ENCODE measurements at regions not wholly inside any gene's neighbourhood (a gene's known extent, or its start where the extent isn't known, plus 50 kb on each side); places are given as distances from the start of the nearest gene placed in this dataset.
"Not testable (repeated sequence)": the region's sequence is repeated elsewhere in the genome, so short reads cannot be mapped to it uniquely, and the experiment has no call there.

DNA sequence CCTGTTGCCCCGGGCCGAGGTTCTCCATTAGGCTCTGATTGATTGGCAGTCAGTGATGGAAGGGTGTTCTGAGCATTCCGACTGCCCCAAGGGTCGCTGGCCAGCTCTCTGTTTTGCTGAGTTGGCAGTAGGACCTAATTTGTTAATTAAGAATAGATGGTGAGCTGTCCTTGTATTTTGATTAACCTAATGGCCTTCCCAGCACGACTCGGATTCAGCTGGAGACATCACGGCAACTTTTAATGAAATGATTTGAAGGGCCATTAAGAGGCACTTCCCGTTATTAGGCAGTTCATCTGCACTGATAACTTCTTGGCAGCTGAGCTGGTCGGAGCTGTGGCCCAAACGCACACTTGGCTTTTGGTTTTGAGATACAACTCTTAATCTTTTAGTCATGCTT is 74.2 kb downstream of the HAPSTR1 start:
- DNase-seq (ENCODE audit: insufficient read length) (no peak), FAIRE-seq (no peak)
- no peak for TF ChIP-seq TAF1 (IDR thresholded peaks at IDR 0.05; ENCODE audit: borderline replicate concordance, low read depth, low read length)
- no peak for TF ChIP-seq POLR2AphosphoS5 (IDR thresholded peaks at IDR 0.05; ENCODE audit: low read depth, low read length)
- TF ChIP-seq POLR2A (IDR thresholded peaks at IDR 0.05; ENCODE audit: low read depth, low read length), result no peak

GRCh38 chr16:9166326-9166993 is 75.0 kb downstream of the HAPSTR1 start:
- DNase-seq (ENCODE audit: insufficient read length); FAIRE-seq: not testable (repeated sequence)

DNA sequence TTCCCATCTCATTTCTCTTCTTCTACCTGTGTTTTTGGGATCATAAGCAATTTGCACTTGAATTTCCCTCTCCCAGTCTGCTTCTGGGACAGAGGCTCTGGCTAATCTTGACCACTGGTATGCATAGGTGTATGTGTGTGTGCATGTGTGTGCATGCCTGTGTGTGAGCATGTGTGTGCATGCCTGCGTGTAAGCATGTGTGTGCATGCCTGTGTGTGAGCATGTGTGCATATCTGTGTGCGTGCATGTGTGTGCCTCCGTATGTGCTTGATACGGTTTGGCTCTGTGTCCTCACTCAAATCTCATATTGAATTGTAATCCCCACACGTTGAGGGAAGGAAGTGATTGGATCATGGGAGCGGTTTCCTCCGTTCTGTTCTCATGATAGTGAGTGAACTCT is 77.7 kb downstream of the HAPSTR1 start:
- DNase-seq (ENCODE audit: insufficient read length), result no peak
- FAIRE-seq, result no peak
- TF ChIP-seq POLR2AphosphoS5 (IDR thresholded peaks at IDR 0.05; ENCODE audit: low read depth, low read length), result no peak
- TF ChIP-seq TAF1 (IDR thresholded peaks at IDR 0.05; ENCODE audit: borderline replicate concordance, low read depth, low read length), result no peak
- no peak for TF ChIP-seq POLR2A (IDR thresholded peaks at IDR 0.05; ENCODE audit: low read depth, low read length)

GRCh38 chr16:9170470-9170869 is 79.0 kb downstream of the HAPSTR1 start:
- DNase-seq (ENCODE audit: insufficient read length) (no peak), FAIRE-seq (no peak)
- no peak for TF ChIP-seq TAF1 (IDR thresholded peaks at IDR 0.05; ENCODE audit: borderline replicate concordance, low read depth, low read length)
- TF ChIP-seq POLR2AphosphoS5 (IDR thresholded peaks at IDR 0.05; ENCODE audit: low read depth, low read length), result no peak
- no peak for TF ChIP-seq POLR2A (IDR thresholded peaks at IDR 0.05; ENCODE audit: low read depth, low read length)

DNA sequence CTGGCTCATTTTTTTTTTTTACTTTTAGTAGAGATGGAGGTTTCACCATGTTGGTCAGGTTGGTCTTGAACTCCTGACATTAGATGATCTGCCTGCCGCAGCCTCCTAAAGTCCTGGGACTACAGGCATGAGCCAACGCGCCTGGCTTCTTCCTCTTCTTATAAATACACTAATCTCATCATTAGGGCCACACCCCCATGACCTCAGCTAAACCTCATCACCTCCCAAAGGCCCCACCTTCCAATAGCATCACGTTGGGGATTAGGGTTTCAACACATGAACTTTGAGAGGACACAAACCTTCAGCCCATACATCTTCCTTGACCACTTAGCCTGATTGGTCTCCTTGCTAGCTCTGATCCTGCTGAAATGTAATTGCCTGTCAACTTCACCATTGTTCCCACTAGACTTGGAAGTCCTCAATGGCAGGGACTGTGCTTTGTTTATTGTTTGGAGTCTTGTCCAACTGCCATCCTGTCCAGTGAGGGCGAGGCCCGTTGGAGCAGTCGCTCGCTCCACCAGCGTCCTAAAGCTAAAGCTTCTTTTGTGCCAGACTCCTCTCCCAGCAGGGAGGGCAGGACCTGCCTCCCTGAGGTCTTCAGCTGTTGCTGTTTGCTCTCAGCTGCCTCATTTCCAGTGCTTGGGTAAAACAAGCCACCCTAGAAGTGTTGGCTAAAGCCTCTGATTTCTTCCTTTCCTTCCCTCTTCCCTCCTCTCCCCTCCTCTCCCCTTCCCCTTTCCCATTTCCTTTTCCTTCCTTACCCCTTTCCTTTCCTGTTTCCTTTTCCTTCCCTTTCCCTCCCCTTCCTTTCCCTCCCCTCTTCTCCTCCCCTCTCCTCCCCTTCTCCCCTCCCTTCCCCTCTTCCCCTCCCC is 85.3 kb downstream of the HAPSTR1 start:
- DNase-seq (ENCODE audit: insufficient read length) (no peak), FAIRE-seq (no peak)
- TF ChIP-seq POLR2AphosphoS5 (IDR thresholded peaks at IDR 0.05; ENCODE audit: low read depth, low read length) (no peak), POLR2A (IDR thresholded peaks at IDR 0.05; ENCODE audit: low read depth, low read length) (no peak), TAF1 (IDR thresholded peaks at IDR 0.05; ENCODE audit: borderline replicate concordance, low read depth, low read length) (no peak)

GRCh38 chr16:9177861-9178260 is 86.4 kb downstream of the HAPSTR1 start:
- DNase-seq (ENCODE audit: insufficient read length), result no peak
- TF ChIP-seq POLR2AphosphoS5 (IDR thresholded peaks at IDR 0.05; ENCODE audit: low read depth, low read length) (no peak), POLR2A (IDR thresholded peaks at IDR 0.05; ENCODE audit: low read depth, low read length) (no peak), TAF1 (IDR thresholded peaks at IDR 0.05; ENCODE audit: borderline replicate concordance, low read depth, low read length) (no peak)
- FAIRE-seq, result no peak

GRCh38 chr16:9183682-9184353 is 92.4 kb downstream of the HAPSTR1 start:
- FAIRE-seq (no peak), DNase-seq (ENCODE audit: insufficient read length) (no peak)
- TF ChIP-seq TAF1 (IDR thresholded peaks at IDR 0.05; ENCODE audit: borderline replicate concordance, low read depth, low read length) (no peak), POLR2A (IDR thresholded peaks at IDR 0.05; ENCODE audit: low read depth, low read length) (no peak), POLR2AphosphoS5 (IDR thresholded peaks at IDR 0.05; ENCODE audit: low read depth, low read length) (no peak)

DNA sequence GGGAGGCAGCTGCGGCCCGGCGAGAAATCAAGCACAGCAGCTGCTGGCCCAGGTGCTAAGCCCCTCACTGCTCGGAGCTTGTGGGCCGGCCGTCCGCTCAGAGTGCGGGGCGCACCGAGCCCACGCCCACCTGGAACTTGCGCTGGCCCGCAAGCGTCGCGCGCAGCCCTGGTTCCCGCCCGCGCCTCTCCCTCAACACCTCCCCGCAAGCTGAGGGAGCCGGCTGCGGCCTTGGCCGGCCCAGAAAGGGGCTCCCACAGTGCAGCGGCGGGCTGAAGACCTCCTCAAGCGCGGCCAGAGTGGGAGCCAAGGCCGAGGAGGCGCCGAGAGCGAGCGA is 92.9 kb downstream of the HAPSTR1 start:
- FAIRE-seq (no peak), DNase-seq (ENCODE audit: insufficient read length) (no peak)
- TF ChIP-seq TAF1 (IDR thresholded peaks at IDR 0.05; ENCODE audit: borderline replicate concordance, low read depth, low read length) (no peak), POLR2AphosphoS5 (IDR thresholded peaks at IDR 0.05; ENCODE audit: low read depth, low read length) (no peak), POLR2A (IDR thresholded peaks at IDR 0.05; ENCODE audit: low read depth, low read length) (no peak)

GRCh38 chr16:9185381-9185780 is 93.9 kb downstream of the HAPSTR1 start:
- DNase-seq (ENCODE audit: insufficient read length), result no peak
- no peak for FAIRE-seq
- no peak for TF ChIP-seq POLR2A (IDR thresholded peaks at IDR 0.05; ENCODE audit: low read depth, low read length)
- no peak for TF ChIP-seq TAF1 (IDR thresholded peaks at IDR 0.05; ENCODE audit: borderline replicate concordance, low read depth, low read length)
- TF ChIP-seq POLR2AphosphoS5 (IDR thresholded peaks at IDR 0.05; ENCODE audit: low read depth, low read length), result no peak

- FAIRE-seq (no peak), DNase-seq (ENCODE audit: insufficient read length) (no peak)
- TF ChIP-seq TAF1 (IDR thresholded peaks at IDR 0.05; ENCODE audit: borderline replicate concordance, low read depth, low read length) (no peak), POLR2A (IDR thresholded peaks at IDR 0.05; ENCODE audit: low read depth, low read length) (no peak), POLR2AphosphoS5 (IDR thresholded peaks at IDR 0.05; ENCODE audit: low read depth, low read length) (no peak)
Observed at GRCh38 chr16:9186061-9186460, 94.6 kb downstream of the HAPSTR1 start.

- DNase-seq (ENCODE audit: insufficient read length), result no peak
- FAIRE-seq, result no peak
- TF ChIP-seq POLR2A (IDR thresholded peaks at IDR 0.05; ENCODE audit: low read depth, low read length), result no peak
- TF ChIP-seq TAF1 (IDR thresholded peaks at IDR 0.05; ENCODE audit: borderline replicate concordance, low read depth, low read length), result no peak
- no peak for TF ChIP-seq POLR2AphosphoS5 (IDR thresholded peaks at IDR 0.05; ENCODE audit: low read depth, low read length)
Observed at GRCh38 chr16:9188721-9189120, 97.3 kb downstream of the HAPSTR1 start.

Data from GM12892 (cell line).